OCI-LY1 (cell line): ENCODE measurements at regions not wholly inside any gene's neighbourhood (a gene's known extent, or its start where the extent isn't known, plus 50 kb on each side); places are given as distances from the start of the nearest gene placed in this dataset.

Source experiments
- EZH2 ChIP-seq: fragments of 200-600 bp; sonication (generic), shearing (Covaris generic); IDR thresholded peaks from 2 replicates; pipeline ENCODE4 v1.8.0; 2017; ENCODE audit warnings: borderline replicate concordance, mixed run types, mild to moderate bottlenecking, antibody characterized with exemption, low read length, moderate library complexity, mixed read lengths
- TF ChIP-seq, protein P1 (sequence below): fragments of 200-600 bp; sonication (generic), shearing (Covaris generic); IDR thresholded peaks from 2 replicates; pipeline ENCODE4 v1.5.1; 2017; ENCODE audit warnings: mild to moderate bottlenecking, antibody characterized with exemption, low read length, moderate library complexity, mixed read lengths

DNA sequence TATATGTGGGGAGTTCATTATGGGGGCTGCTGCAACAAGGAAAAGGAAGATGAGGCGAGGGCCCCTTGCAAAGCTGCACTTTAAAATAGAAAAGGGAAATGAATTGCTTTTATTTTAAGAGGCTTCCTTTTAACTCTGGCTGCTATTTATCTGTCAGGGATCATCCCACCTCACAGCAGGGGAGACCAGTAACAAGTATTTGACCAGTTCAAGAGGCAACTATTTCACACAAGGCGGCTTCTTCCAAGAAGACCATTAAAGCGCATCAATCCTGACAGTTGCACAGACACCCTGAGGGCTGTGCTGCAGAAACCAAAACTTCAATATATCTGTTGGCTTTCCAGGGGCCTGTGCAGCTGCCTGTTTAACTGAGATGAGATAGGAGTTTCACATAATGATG lies 1009.2 kb downstream of the SORCS3 start:
- TF ChIP-seq, protein P1, sequence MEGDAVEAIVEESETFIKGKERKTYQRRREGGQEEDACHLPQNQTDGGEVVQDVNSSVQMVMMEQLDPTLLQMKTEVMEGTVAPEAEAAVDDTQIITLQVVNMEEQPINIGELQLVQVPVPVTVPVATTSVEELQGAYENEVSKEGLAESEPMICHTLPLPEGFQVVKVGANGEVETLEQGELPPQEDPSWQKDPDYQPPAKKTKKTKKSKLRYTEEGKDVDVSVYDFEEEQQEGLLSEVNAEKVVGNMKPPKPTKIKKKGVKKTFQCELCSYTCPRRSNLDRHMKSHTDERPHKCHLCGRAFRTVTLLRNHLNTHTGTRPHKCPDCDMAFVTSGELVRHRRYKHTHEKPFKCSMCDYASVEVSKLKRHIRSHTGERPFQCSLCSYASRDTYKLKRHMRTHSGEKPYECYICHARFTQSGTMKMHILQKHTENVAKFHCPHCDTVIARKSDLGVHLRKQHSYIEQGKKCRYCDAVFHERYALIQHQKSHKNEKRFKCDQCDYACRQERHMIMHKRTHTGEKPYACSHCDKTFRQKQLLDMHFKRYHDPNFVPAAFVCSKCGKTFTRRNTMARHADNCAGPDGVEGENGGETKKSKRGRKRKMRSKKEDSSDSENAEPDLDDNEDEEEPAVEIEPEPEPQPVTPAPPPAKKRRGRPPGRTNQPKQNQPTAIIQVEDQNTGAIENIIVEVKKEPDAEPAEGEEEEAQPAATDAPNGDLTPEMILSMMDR = no peak
- no peak for TF ChIP-seq EZH2
